Thyroid gland (tissue), 4 donors: ENCODE measurements at regions not wholly inside any gene's neighbourhood (a gene's known extent, or its start where the extent isn't known, plus 50 kb on each side); places are given as distances from the start of the nearest gene placed in this dataset.

Source experiments
- CTCF ChIP-seq, 6 experiments: fragments of 200-600 bp in 3 of 6; fragments of 450-650 bp in 3 of 6; sonication (generic) in 3 of 6; IDR thresholded peaks; one replicate each; pipeline ENCODE4 v1.5.1; 2016 to 2019; ENCODE audit warnings: antibody characterized with exemption in 6 of 6, mild to moderate bottlenecking in 2 of 6, inconsistent platforms in 1 of 6, moderate library complexity in 1 of 6
- POLR2A ChIP-seq, 2 donors: fragments of 450-650 bp; IDR thresholded peaks; one replicate each; pipeline ENCODE4 v1.6.1; 2017; ENCODE audit warnings: antibody characterized with exemption in 2 of 2, mild to moderate bottlenecking in 2 of 2, moderate library complexity in 1 of 2

GRCh38 chr4:170675568-170676262, 586.0 kb upstream of the AADAT start:
- TF ChIP-seq CTCF (IDR thresholded peaks at IDR 0.05) (no peak), POLR2A (IDR thresholded peaks at IDR 0.05) (no peak)
